HepG2 (cell line): ENCODE measurements at regions not wholly inside any gene's neighbourhood (a gene's known extent, or its start where the extent isn't known, plus 50 kb on each side); places are given as distances from the start of the nearest gene placed in this dataset.

ENCODE experiments used
- ATAC-seq: fragments of 200-7000 bp; cut with Tn5 transposase; 3 replicates; pipeline ENCODE4 v1.9.1; 2020; ENCODE audit warnings: mild to moderate bottlenecking, moderate library complexity
- BruUV-seq: library from RNA; stranded (reverse); fragments of 400-500 nt; replicated peaks from 2 replicates; lab custom pipeline; 2021; lab: Mats Ljungman, UMichigan
- CTCF ChIA-PET: fragments of 300-600 bp; formaldehyde crosslinking; extraction: SDS; loops from one replicate; lab custom pipeline; 2021; ENCODE audit warnings: low total read pairs, inconsistent platforms, low intra/inter-chr PET ratio; lab: Yijun Ruan, JAX
- POLR2A ChIA-PET: fragments of 350-600 bp; sonication (Branson Sonifier 250); formaldehyde crosslinking; loops from one replicate; lab custom pipeline; 2020; ENCODE audit warnings: antibody characterized with exemption, inconsistent platforms; lab: Yijun Ruan, JAX
- DNase-seq: peaks from one replicate; pipeline ENCODE4 v3.0.0-alpha.2; 2015; ENCODE audit warnings: low spot score
- FAIRE-seq: peaks from 3 replicates; lab custom pipeline; 2011; peaks lifted over from hg19 to GRCh38; lab: Jason Lieb, UNC
- H2AFZ ChIP-seq: one replicate; pipeline ENCODE4 v1.6.1; 2011; ENCODE audit warnings: low read length, inconsistent platforms
- H3K27ac ChIP-seq: fragments of 300-600 bp; 3 replicates; pipeline ENCODE4 v1.8.0; 2011; ENCODE audit warnings: mixed run types, mild to moderate bottlenecking, mixed read lengths, low read length, inconsistent platforms; ENCODE audit not compliant: insufficient read depth; ENCODE audit errors: extremely low read length
- H3K27me3 ChIP-seq, 2 experiments: fragments of 200-600 bp in 1 of 2; 2 replicates in 1 of 2; 3 replicates in 1 of 2; pipeline versions ENCODE4 v1.6.0 to v1.8.0; 2011; ENCODE audit warnings: low read length in 2 of 2, mild to moderate bottlenecking in 2 of 2, moderate library complexity in 2 of 2, inconsistent platforms in 1 of 2; ENCODE audit not compliant: insufficient read depth in 2 of 2, control insufficient read depth in 1 of 2
- H3K36me3 ChIP-seq, 2 experiments: fragments of 200-600 bp in 1 of 2; replicated peaks in 1 of 2; 2 replicates in 1 of 2; 3 replicates in 1 of 2; pipeline versions ENCODE4 v1.5.1 to v1.8.0; 2011; ENCODE audit warnings: low read length in 2 of 2, inconsistent platforms in 1 of 2; ENCODE audit not compliant: insufficient read depth in 2 of 2, control insufficient read depth in 1 of 2
- H3K4me1 ChIP-seq: 2 replicates; pipeline ENCODE4 v1.5.1; 2012; ENCODE audit warnings: low read length, inconsistent platforms; ENCODE audit not compliant: insufficient read depth
- H3K4me2 ChIP-seq: 2 replicates; pipeline ENCODE4 v1.6.0; 2011; ENCODE audit warnings: low read depth, low read length, inconsistent platforms
- H3K4me3 ChIP-seq, 3 experiments: fragments of 200-600 bp in 1 of 3; sonication (generic), shearing (Covaris generic) in 1 of 3; replicated peaks in 1 of 3; 2 replicates each; pipeline ENCODE4 v1.5.1; 2011 to 2016; ENCODE audit warnings: low read length in 3 of 3, inconsistent platforms in 2 of 3, low read depth in 2 of 3, mild to moderate bottlenecking in 2 of 3, control low read depth in 1 of 3, mixed read lengths in 1 of 3; ENCODE audit not compliant: insufficient read depth in 1 of 3
- H3K79me2 ChIP-seq: one replicate; pipeline ENCODE4 v1.6.1; 2011; ENCODE audit warnings: low read length, inconsistent platforms; ENCODE audit not compliant: insufficient read depth
- H3K9ac ChIP-seq: 2 replicates; pipeline ENCODE4 v1.6.0; 2011; ENCODE audit warnings: mild to moderate bottlenecking, low read depth, low read length, inconsistent platforms; ENCODE audit not compliant: insufficient read depth
- H3K9me3 ChIP-seq: 2 replicates; pipeline ENCODE4 v1.5.1; 2012; ENCODE audit warnings: mild to moderate bottlenecking, low read length
- H4K20me1 ChIP-seq: 2 replicates; pipeline ENCODE4 v1.6.0; 2011; ENCODE audit warnings: inconsistent platforms, mild to moderate bottlenecking, low read length, moderate library complexity; ENCODE audit not compliant: insufficient read depth
- AGO1 ChIP-seq: fragments of 200-400 bp; formaldehyde crosslinking; IDR thresholded peaks from 2 replicates; pipeline ENCODE4 v1.6.1; 2017; ENCODE audit warnings: mild to moderate bottlenecking, low read depth, low read length, moderate library complexity; ENCODE audit not compliant: poor library complexity, severe bottlenecking
- HMGXB4 ChIP-seq, 2 experiments: sonication (generic) in 1 of 2; formaldehyde crosslinking in 1 of 2; IDR thresholded peaks; 2 replicates each; pipeline versions ENCODE4 v1.4.0 to v1.6.1; 2018 to 2020; ENCODE audit warnings: missing genetic modification reagents in 2 of 2, borderline replicate concordance in 1 of 2, low read depth in 1 of 2, mild to moderate bottlenecking in 1 of 2, missing biosample characterization in 1 of 2
- IRX3 ChIP-seq: sonication (generic); formaldehyde crosslinking; IDR thresholded peaks from 2 replicates; pipeline ENCODE4 v1.8.1; 2023; ENCODE audit warnings: mild to moderate bottlenecking, low read depth, missing genetic modification reagents, borderline replicate concordance
- MAFG ChIP-seq: sonication (generic); formaldehyde crosslinking; IDR thresholded peaks from 2 replicates; pipeline ENCODE4 v1.5.1; 2020; ENCODE audit warnings: mild to moderate bottlenecking, missing genetic modification reagents
- MTA1 ChIP-seq: sonication (generic); formaldehyde crosslinking; IDR thresholded peaks from 2 replicates; pipeline ENCODE4 v1.4.0; 2020; ENCODE audit warnings: missing genetic modification reagents, mild to moderate bottlenecking, borderline replicate concordance
- MTF2 ChIP-seq: sonication (generic); formaldehyde crosslinking; IDR thresholded peaks from 2 replicates; pipeline ENCODE4 v1.5.0; 2020; ENCODE audit warnings: missing genetic modification reagents, borderline replicate concordance
- PPARG ChIP-seq: conservative IDR thresholded peaks from 2 replicates; pipeline ENCODE4 v1.6.1; 2016; ENCODE audit warnings: missing biosample characterization, missing genetic modification reagents
- ZNF205 ChIP-seq: IDR thresholded peaks from 2 replicates; pipeline ENCODE4 v1.6.1; 2018; ENCODE audit warnings: missing biosample characterization, missing genetic modification reagents
- ZNF557 ChIP-seq: sonication (generic); formaldehyde crosslinking; IDR thresholded peaks from 2 replicates; pipeline ENCODE4 v1.4.0; 2020; ENCODE audit warnings: missing genetic modification reagents
- ZNF558 ChIP-seq: sonication (generic); formaldehyde crosslinking; IDR thresholded peaks from 2 replicates; pipeline ENCODE4 v1.9.0; 2022; ENCODE audit warnings: mild to moderate bottlenecking, missing genetic modification reagents, borderline replicate concordance
- ZNF572 ChIP-seq: sonication (generic); formaldehyde crosslinking; IDR thresholded peaks from 2 replicates; pipeline ENCODE4 v1.5.1; 2020; ENCODE audit warnings: mild to moderate bottlenecking, missing genetic modification reagents
- WGBS: methylation state at CpG from one replicate; pipeline ENCODE4 v1.1.6; 2017; ENCODE audit warnings: low lambda C conversion rate; 5-methylcytosine and 5-hydroxymethylcytosine counted together
- in situ Hi-C: cut with HindIII; loops from 2 replicates; pipeline ENCODE4 v1.10.0; 2017; ENCODE audit warnings: low pct_unique_long_range_greater_than_20kb; ENCODE audit not compliant: extremely low pct_ligation_motif_present
- intact Hi-C: fragments of 100-400 bp; cut with micrococcal nuclease; formaldehyde crosslinking; loops from one replicate; pipeline ENCODE4 v1.10.0; 2022; ENCODE audit not compliant: unreplicated experiment
- TF ChIP-seq, protein P1 (sequence below): sonication (generic); formaldehyde crosslinking; IDR thresholded peaks from 2 replicates; pipeline ENCODE4 v1.4.0; 2020; ENCODE audit warnings: missing genetic modification reagents

- H3K9ac ChIP-seq: no peak overlapping the region
- H3K4me3 ChIP-seq: no peak overlapping the region
- in situ Hi-C loops: no loop called here
- intact Hi-C loops: no loop called here
- peaks cover 7% of the 10 kb centered on the region; the same call in 1 of the 2 replicates for H3K9me3 ChIP-seq
- ChIA-PET POLR2A (no interaction called here), CTCF (no interaction called here)
- no peaks in the 10 kb centered on the region for H3K27me3 ChIP-seq
- no peaks in the 10 kb centered on the region for H3K36me3 ChIP-seq
- H4K20me1 ChIP-seq: no peaks in the 10 kb centered on the region
- no peak overlapping the region for H3K4me2 ChIP-seq
- no peaks in the 10 kb centered on the region for H3K79me2 ChIP-seq
- no peaks in the 10 kb centered on the region for H3K4me1 ChIP-seq
- 12% methylated on average over 9 of the region's 9 CpGs for WGBS
- TF ChIP-seq IRX3: no peak
- no peak for TF ChIP-seq MAFG (CRISPR knock-in tag)
- TF ChIP-seq MTA1 (CRISPR knock-in tag): no peak
- TF ChIP-seq PPARG (CRISPR knock-in tag): no peak
- no peak for TF ChIP-seq MTF2 (CRISPR knock-in tag)
- TF ChIP-seq AGO1: no peak
- no peak for TF ChIP-seq HMGXB4 (CRISPR knock-in tag; IDR thresholded peaks at IDR 0.05; ENCODE audit: borderline replicate concordance in 1 of 2, low read depth in 1 of 2)
- TF ChIP-seq ZNF572 (CRISPR knock-in tag): no peak
- TF ChIP-seq, protein P1, sequence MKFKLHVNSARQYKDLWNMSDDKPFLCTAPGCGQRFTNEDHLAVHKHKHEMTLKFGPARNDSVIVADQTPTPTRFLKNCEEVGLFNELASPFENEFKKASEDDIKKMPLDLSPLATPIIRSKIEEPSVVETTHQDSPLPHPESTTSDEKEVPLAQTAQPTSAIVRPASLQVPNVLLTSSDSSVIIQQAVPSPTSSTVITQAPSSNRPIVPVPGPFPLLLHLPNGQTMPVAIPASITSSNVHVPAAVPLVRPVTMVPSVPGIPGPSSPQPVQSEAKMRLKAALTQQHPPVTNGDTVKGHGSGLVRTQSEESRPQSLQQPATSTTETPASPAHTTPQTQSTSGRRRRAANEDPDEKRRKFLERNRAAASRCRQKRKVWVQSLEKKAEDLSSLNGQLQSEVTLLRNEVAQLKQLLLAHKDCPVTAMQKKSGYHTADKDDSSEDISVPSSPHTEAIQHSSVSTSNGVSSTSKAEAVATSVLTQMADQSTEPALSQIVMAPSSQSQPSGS (CRISPR knock-in tag): no peak
- TF ChIP-seq ZNF205 (CRISPR knock-in tag): no peak
- no peak for TF ChIP-seq ZNF558 (CRISPR knock-in tag)
- no peak for TF ChIP-seq ZNF557 (CRISPR knock-in tag)
- no TSS peak for BruUV-seq
- no peak overlapping the region for H2AFZ ChIP-seq
- ATAC-seq (no peak), DNase-seq (no peak), FAIRE-seq (no peak)
- H3K27ac ChIP-seq: no peak overlapping the region
These were observed 644.4 kb downstream of the ZEB2 start for GRCh38 chr2:143875295-143876233.
